Right lobe of liver (tissue), 6 donors: ENCODE measurements at regions not wholly inside any gene's neighbourhood (a gene's known extent, or its start where the extent isn't known, plus 50 kb on each side); places are given as distances from the start of the nearest gene placed in this dataset.

Experiments
- ATAC-seq, 4 donors: fragments of 200-7000 bp; cut with Tn5 transposase; one replicate each; pipeline ENCODE4 v1.9.1; 2020; ENCODE audit warnings: mild to moderate bottlenecking in 4 of 4, moderate library complexity in 4 of 4
- DNase-seq, 3 donors: peaks; one replicate each; pipeline ENCODE4 v3.0.0-alpha.2; 2020
- H3K27ac ChIP-seq, 3 donors: fragments of 200-600 bp; one replicate each; pipeline ENCODE4 v1.8.0; 2022
- H3K27me3 ChIP-seq, 2 donors: fragments of 200-600 bp; one replicate each; pipeline ENCODE4 v1.8.0; 2022
- H3K36me3 ChIP-seq, 4 donors: fragments of 200-600 bp; sonication (generic) in 1 of 4; one replicate each; pipeline versions ENCODE4 v1.5.1 to v1.8.0; 2017 to 2022; ENCODE audit warnings: control low read depth in 1 of 4
- H3K4me1 ChIP-seq, 4 donors: fragments of 200-600 bp; sonication (generic) in 1 of 4; one replicate each; pipeline versions ENCODE4 v1.5.1 to v1.8.0; 2017 to 2022; ENCODE audit warnings: control low read depth in 1 of 4
- H3K4me3 ChIP-seq, 3 donors: fragments of 200-600 bp; one replicate each; pipeline ENCODE4 v1.8.0; 2022
- H3K9me3 ChIP-seq, 4 donors: fragments of 200-600 bp; sonication (generic) in 1 of 4; one replicate each; pipeline versions ENCODE4 v1.5.1 to v1.8.0; 2017 to 2022; ENCODE audit warnings: control low read depth in 1 of 4
- CTCF ChIP-seq, 4 donors: fragments of 200-600 bp in 3 of 4; fragments of 450-650 bp in 1 of 4; IDR thresholded peaks; one replicate each; pipeline versions ENCODE4 v1.5.1 to v1.8.0; 2016 to 2022; ENCODE audit warnings: antibody characterized with exemption in 4 of 4, mild to moderate bottlenecking in 2 of 4
- POLR2A ChIP-seq: fragments of 450-650 bp; IDR thresholded peaks from one replicate; pipeline ENCODE4 v1.6.1; 2017; ENCODE audit warnings: antibody characterized with exemption, mild to moderate bottlenecking
- WGBS: methylation state at CpG from one replicate; pipeline ENCODE4 v1.1.6; 2018; ENCODE audit warnings: low coverage, low lambda C conversion rate; ENCODE audit not compliant: insufficient coverage; ENCODE audit errors: missing lambda C conversion rate; 5-methylcytosine and 5-hydroxymethylcytosine counted together
- intact Hi-C, 2 donors: fragments of 100-400 bp; cut with DNase I; formaldehyde crosslinking; loops; one replicate each; pipeline versions ENCODE4 v1.11.2 to v1.14.1; 2022
- donor health status: DM: no; HTN: yes; CAD: no.
- donor health status: DM: no; HTN: no; CAD: no.
- donor health status: DM: no; HTN: no; CAD: no.
- donor health status: DM: no; HTN: yes; CAD: no.
- donor health status: DM: no; HTN: yes; CAD: no.

- Histone ChIP-seq H3K36me3 (no peaks in the 10 kb centered on the region), H3K4me1 (no peaks in the 10 kb centered on the region), H3K4me3 (no peak overlapping the region), H3K27ac (no peak overlapping the region), H3K27me3 (no peaks in the 10 kb centered on the region), H3K9me3 (no peaks in the 10 kb centered on the region)
- intact Hi-C loops: no loop called here
- ATAC-seq (no peak), DNase-seq (no peak)
- TF ChIP-seq POLR2A: no peak
- TF ChIP-seq CTCF (IDR thresholded peaks at IDR 0.05): no peak
- 47% methylated on average over 4 of the region's 4 CpGs for WGBS
These were observed 602.2 kb upstream of the CXADR start for GRCh38 chr21:16910435-16911165.

GRCh38 chr21:16911166-16911607, 601.7 kb upstream of the CXADR start:
- Histone ChIP-seq H3K36me3 (no peaks in the 10 kb centered on the region), H3K9me3 (no peaks in the 10 kb centered on the region), H3K4me1 (no peaks in the 10 kb centered on the region), H3K4me3 (no peak overlapping the region), H3K27me3 (no peaks in the 10 kb centered on the region), H3K27ac (no peak overlapping the region)
- TF ChIP-seq POLR2A: no peak
- TF ChIP-seq CTCF (IDR thresholded peaks at IDR 0.05): no peak
- intact Hi-C loops: no loop called here
- DNase-seq (no peak), ATAC-seq (no peak)
- 27% methylated on average over 1 of the region's 1 CpG for WGBS

GRCh38 chr21:16912075-16912474, 600.8 kb upstream of the CXADR start:
- DNase-seq (no peak), ATAC-seq (no peak)
- TF ChIP-seq POLR2A (no peak), CTCF (IDR thresholded peaks at IDR 0.05) (no peak)
- Histone ChIP-seq H3K9me3 (no peaks in the 10 kb centered on the region), H3K4me1 (no peaks in the 10 kb centered on the region), H3K4me3 (no peak overlapping the region), H3K27ac (no peak overlapping the region), H3K27me3 (no peaks in the 10 kb centered on the region), H3K36me3 (no peaks in the 10 kb centered on the region)
- WGBS: 39% methylated on average over 2 of the region's 2 CpGs
- intact Hi-C loops: no loop called here

GRCh38 chr21:16913010-16913409, 599.8 kb upstream of the CXADR start:
- Histone ChIP-seq H3K9me3 (no peaks in the 10 kb centered on the region), H3K4me1 (no peaks in the 10 kb centered on the region), H3K4me3 (no peak overlapping the region), H3K27me3 (no peaks in the 10 kb centered on the region), H3K36me3 (no peaks in the 10 kb centered on the region), H3K27ac (no peak overlapping the region)
- ATAC-seq: no peak
- intact Hi-C loops: no loop called here
- TF ChIP-seq POLR2A (no peak), CTCF (IDR thresholded peaks at IDR 0.05) (no peak)
- no peak for DNase-seq
- WGBS: 88% methylated on average over 3 of the region's 3 CpGs
